GM23338 (cell line): ENCODE measurements at regions not wholly inside any gene's neighbourhood (a gene's known extent, or its start where the extent isn't known, plus 50 kb on each side); places are given as distances from the start of the nearest gene placed in this dataset.

Source experiments
- ATAC-seq: fragments of 200-7000 bp; cut with Tn5 transposase; 3 replicates; pipeline ENCODE4 v1.9.1; 2020
- DNase-seq: peaks from one replicate; pipeline ENCODE4 v3.0.0-alpha.2; 2015; ENCODE audit warnings: low spot score
- H2AFZ ChIP-seq: fragments of 200-600 bp; sonication (generic); 2 replicates; pipeline ENCODE4 v1.8.0; 2016; ENCODE audit warnings: antibody characterized with exemption, mild to moderate bottlenecking, moderate library complexity
- H3F3A ChIP-seq: fragments of 200-600 bp; sonication (generic); replicated peaks from 2 replicates; pipeline ENCODE4 v1.8.0; 2017; ENCODE audit warnings: antibody characterized with exemption, mixed run types, low read depth
- H3K27ac ChIP-seq: fragments of 200-600 bp; sonication (generic); 2 replicates; pipeline ENCODE4 v1.6.1; 2016; ENCODE audit warnings: low read depth
- H3K27me3 ChIP-seq: fragments of 200-600 bp; sonication (generic); 2 replicates; pipeline ENCODE4 v1.8.0; 2016; ENCODE audit warnings: mild to moderate bottlenecking, mixed run types, moderate library complexity; ENCODE audit not compliant: insufficient read depth
- H3K36me3 ChIP-seq: fragments of 200-600 bp; sonication (generic); 2 replicates; pipeline ENCODE4 v1.8.0; 2016; ENCODE audit warnings: mild to moderate bottlenecking; ENCODE audit not compliant: insufficient read depth
- H3K4me1 ChIP-seq: fragments of 200-600 bp; sonication (generic); 2 replicates; pipeline ENCODE4 v1.8.0; 2016; ENCODE audit warnings: mild to moderate bottlenecking, moderate library complexity; ENCODE audit not compliant: insufficient read depth
- H3K4me2 ChIP-seq: fragments of 200-600 bp; sonication (generic); 2 replicates; pipeline ENCODE4 v1.7.1; 2017; ENCODE audit warnings: mixed run types
- H3K4me3 ChIP-seq: fragments of 200-600 bp; sonication (generic); 2 replicates; pipeline ENCODE4 v1.6.1; 2016; ENCODE audit warnings: mixed run types
- H3K79me2 ChIP-seq: fragments of 200-600 bp; sonication (generic); replicated peaks from 2 replicates; pipeline ENCODE4 v1.8.0; 2017; ENCODE audit warnings: mild to moderate bottlenecking; ENCODE audit not compliant: insufficient read depth
- H3K9me2 ChIP-seq: fragments of 200-600 bp; sonication (generic); 2 replicates; pipeline ENCODE4 v1.8.0; 2017; ENCODE audit not compliant: insufficient read depth
- H4K20me1 ChIP-seq: fragments of 200-600 bp; sonication (generic); replicated peaks from 2 replicates; pipeline ENCODE4 v1.8.0; 2017; ENCODE audit warnings: mild to moderate bottlenecking; ENCODE audit not compliant: insufficient read depth
- H3K27ac Mint-ChIP-seq: 2 replicates; pipeline ENCODE4 v1.8.0; 2020; ENCODE audit warnings: inconsistent platforms, mild to moderate bottlenecking, moderate library complexity, mixed read lengths
- H3K27me3 Mint-ChIP-seq: 3 replicates; pipeline ENCODE4 v1.8.0; 2022; ENCODE audit warnings: low read depth, mild to moderate bottlenecking, moderate library complexity, mixed read lengths, inconsistent platforms; ENCODE audit not compliant: insufficient read depth, poor library complexity
- H3K36me3 Mint-ChIP-seq: 3 replicates; pipeline ENCODE4 v1.8.0; 2021; ENCODE audit warnings: low read depth, mild to moderate bottlenecking, inconsistent platforms, moderate library complexity, mixed read lengths
- H3K4me1 Mint-ChIP-seq: 3 replicates; pipeline ENCODE4 v1.8.0; 2020; ENCODE audit warnings: mild to moderate bottlenecking, inconsistent platforms, mixed read lengths
- H3K4me3 Mint-ChIP-seq: 3 replicates; pipeline ENCODE4 v1.8.0; 2021; ENCODE audit warnings: moderate library complexity, mild to moderate bottlenecking, inconsistent platforms, mixed read lengths
- H3K9me3 Mint-ChIP-seq: 3 replicates; pipeline ENCODE4 v1.8.0; 2020; ENCODE audit warnings: moderate library complexity, mild to moderate bottlenecking, inconsistent platforms, mixed read lengths
- CREB1 ChIP-seq: fragments of 250-450 bp; sonication (Bioruptor Pico); IDR thresholded peaks from 2 replicates; pipeline ENCODE4 v1.5.0; 2020; ENCODE audit warnings: low read depth, mild to moderate bottlenecking, moderate library complexity
- CTCF ChIP-seq, 2 experiments: fragments of 200-600 bp in 1 of 2; sonication (generic) in 1 of 2; conservative IDR thresholded peaks; 2 replicates each; pipeline versions ENCODE4 v1.5.1 to v1.6.1; 2016 to 2017; ENCODE audit warnings: antibody characterized with exemption in 2 of 2, low read depth in 2 of 2, mild to moderate bottlenecking in 2 of 2, moderate library complexity in 1 of 2
- ETS1 ChIP-seq: IDR thresholded peaks from 2 replicates; pipeline ENCODE4 v1.6.1; 2016; ENCODE audit warnings: antibody characterized with exemption
- EZH2 ChIP-seq: fragments of 200-600 bp; sonication (generic); IDR thresholded peaks from one replicate; pipeline ENCODE4 v1.8.0; 2017; ENCODE audit warnings: antibody characterized with exemption, mild to moderate bottlenecking, low read depth; ENCODE audit not compliant: unreplicated experiment
- EZH2phosphoT487 ChIP-seq: fragments of 200-600 bp; sonication (generic); IDR thresholded peaks from one replicate; pipeline ENCODE4 v1.8.1; 2018; ENCODE audit warnings: antibody characterized with exemption; ENCODE audit not compliant: unreplicated experiment
- JUNB ChIP-seq: IDR thresholded peaks from one replicate; pipeline ENCODE4 v1.6.1; 2016; ENCODE audit warnings: antibody characterized with exemption; ENCODE audit not compliant: unreplicated experiment
- NANOG ChIP-seq: IDR thresholded peaks from 2 replicates; pipeline ENCODE4 v1.6.1; 2016; ENCODE audit warnings: antibody characterized with exemption, borderline replicate concordance
- POLR2AphosphoS5 ChIP-seq: IDR thresholded peaks from 2 replicates; pipeline ENCODE4 v1.6.1; 2016; ENCODE audit warnings: antibody characterized with exemption, low read depth
- REST ChIP-seq: IDR thresholded peaks from one replicate; pipeline ENCODE4 v1.6.1; 2018; ENCODE audit warnings: antibody characterized with exemption; ENCODE audit not compliant: unreplicated experiment
- STAT1 ChIP-seq: IDR thresholded peaks from one replicate; pipeline ENCODE4 v1.6.1; 2016; ENCODE audit warnings: antibody characterized with exemption; ENCODE audit not compliant: unreplicated experiment
- ZNF114 ChIP-seq: fragments of 250-450 bp; sonication (Bioruptor Pico); IDR thresholded peaks from 2 replicates; pipeline ENCODE4 v1.5.0; 2020; ENCODE audit warnings: mild to moderate bottlenecking, moderate library complexity
- ZNF331 ChIP-seq: fragments of 250-450 bp; sonication (Bioruptor Pico); IDR thresholded peaks from 2 replicates; pipeline ENCODE4 v1.5.0; 2020; ENCODE audit warnings: low read depth, mild to moderate bottlenecking, moderate library complexity
- ZNF462 ChIP-seq: fragments of 250-450 bp; sonication (Bioruptor Pico); IDR thresholded peaks from 2 replicates; pipeline ENCODE4 v1.5.0; 2020; ENCODE audit warnings: mild to moderate bottlenecking, moderate library complexity

- Mint-ChIP-seq H3K36me3 (0 out of 3 replicates have a peak, but pooled peaks cover 7% of the 10 kb centered on the region), H3K4me1 (peaks cover 13% of the 10 kb centered on the region), H3K4me3 (no peak overlapping the region), H3K9me3 (peaks cover 11% of the 10 kb centered on the region; the same call in 2 of the 3 replicates), H3K27me3 (peaks cover 7% of the 10 kb centered on the region), H3K27ac (no peak overlapping the region)
- H3F3A ChIP-seq: no peaks in the 10 kb centered on the region
- no peaks in the 10 kb centered on the region for H3K36me3 ChIP-seq
- no peak overlapping the region for H2AFZ ChIP-seq
- H3K4me1 ChIP-seq: peaks cover 6% of the 10 kb centered on the region; the same call in 1 of the 2 replicates
- no peaks in the 10 kb centered on the region for H3K27me3 ChIP-seq
- no peak overlapping the region for H3K4me3 ChIP-seq
- no peak overlapping the region for H3K27ac ChIP-seq
- no peak for ATAC-seq
- TF ChIP-seq EZH2phosphoT487 (no peak), STAT1 (no peak), ZNF114 (CRISPR knock-in tag) (no peak), CTCF (conservative IDR thresholded peaks at IDR 0.05; ENCODE audit: low read depth in 2 of 2) (no peak), NANOG (no peak), POLR2AphosphoS5 (no peak), ETS1 (no peak), JUNB (no peak), ZNF331 (no peak), REST (no peak), CREB1 (no peak), ZNF462 (no peak), EZH2 (no peak)
- no peaks in the 10 kb centered on the region for H3K79me2 ChIP-seq
- H3K9me2 ChIP-seq: peaks cover 9% of the 10 kb centered on the region; the same call in 1 of the 2 replicates
- no peak for DNase-seq
- H3K4me2 ChIP-seq: no peak overlapping the region
- H4K20me1 ChIP-seq: no peaks in the 10 kb centered on the region
Observed at GRCh38 chr2:168344706-168345105, 97.3 kb upstream of the STK39 start.
